IPS-NIHi7 (cell line): ENCODE measurements at regions not wholly inside any gene's neighbourhood (a gene's known extent, or its start where the extent isn't known, plus 50 kb on each side); places are given as distances from the start of the nearest gene placed in this dataset.
"Not testable (repeated sequence)": the region's sequence is repeated elsewhere in the genome, so short reads cannot be mapped to it uniquely, and the experiment has no call there.

ENCODE experiments used
- DNase-seq: peaks from one replicate; pipeline ENCODE4 v3.0.0; 2012; ENCODE audit warnings: mixed read lengths; ENCODE audit errors: extremely low spot score

GRCh38 chr10:18735711-18736110 is 76.5 kb downstream of the ARL5B start:
- no peak for DNase-seq

GRCh38 chr10:18737236-18737635 is 78.0 kb downstream of the ARL5B start:
- no peak for DNase-seq

- no peak for DNase-seq
Observed at GRCh38 chr10:18737841-18738240, 78.6 kb downstream of the ARL5B start.

GRCh38 chr10:18738835-18739234 is 79.6 kb downstream of the ARL5B start:
- no peak for DNase-seq

- DNase-seq: no peak
Observed at GRCh38 chr10:18743926-18744325, 84.7 kb downstream of the ARL5B start.

GRCh38 chr10:18753312-18753895 is 94.2 kb downstream of the ARL5B start:
- DNase-seq: no peak

DNA sequence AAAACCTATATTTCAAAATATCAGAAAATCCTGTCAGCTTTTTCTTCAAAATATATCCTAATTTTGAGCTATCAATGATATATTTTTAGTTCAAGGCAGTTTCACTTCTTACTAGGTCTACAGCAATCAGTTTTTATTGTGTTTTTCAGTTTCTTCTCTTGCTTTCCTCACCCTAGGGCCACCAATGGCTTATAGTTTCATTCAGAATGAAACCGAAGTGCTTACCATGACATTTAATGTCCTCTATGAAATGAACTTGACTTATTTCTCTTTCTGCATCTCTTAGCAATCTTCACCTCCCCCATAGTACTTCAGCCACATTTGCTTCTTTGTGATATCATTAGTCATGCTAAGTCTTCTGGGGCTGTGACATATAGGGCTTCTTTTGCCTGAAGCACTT is 100.3 kb downstream of the ARL5B start:
- DNase-seq: no peak

GRCh38 chr10:18760836-18761235 is 101.6 kb downstream of the ARL5B start:
- no peak for DNase-seq

DNA sequence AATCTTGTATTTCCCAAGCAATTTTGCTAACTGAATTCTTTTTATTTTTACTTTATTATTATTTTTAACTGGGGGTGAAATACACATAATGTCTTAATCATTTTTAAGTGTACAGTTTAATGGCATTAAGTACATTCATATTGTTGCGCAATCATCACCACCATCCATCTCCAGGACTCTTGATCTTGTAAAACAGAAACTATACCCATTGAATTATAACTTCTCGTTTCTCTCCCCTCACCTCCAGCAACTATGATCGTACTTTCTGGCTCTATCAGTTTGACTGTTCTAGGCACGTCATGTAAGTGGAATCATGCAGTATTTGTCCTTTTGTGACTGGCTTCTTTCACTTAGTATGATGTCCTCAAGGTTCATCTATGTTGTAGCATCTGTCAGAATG is 108.8 kb downstream of the ARL5B start:
- no peak for DNase-seq

- DNase-seq: no peak
Observed at GRCh38 chr10:18773180-18773579, 113.9 kb downstream of the ARL5B start.

- no peak for DNase-seq
Observed at GRCh38 chr10:18777258-18777657, 118.0 kb downstream of the ARL5B start.

DNA sequence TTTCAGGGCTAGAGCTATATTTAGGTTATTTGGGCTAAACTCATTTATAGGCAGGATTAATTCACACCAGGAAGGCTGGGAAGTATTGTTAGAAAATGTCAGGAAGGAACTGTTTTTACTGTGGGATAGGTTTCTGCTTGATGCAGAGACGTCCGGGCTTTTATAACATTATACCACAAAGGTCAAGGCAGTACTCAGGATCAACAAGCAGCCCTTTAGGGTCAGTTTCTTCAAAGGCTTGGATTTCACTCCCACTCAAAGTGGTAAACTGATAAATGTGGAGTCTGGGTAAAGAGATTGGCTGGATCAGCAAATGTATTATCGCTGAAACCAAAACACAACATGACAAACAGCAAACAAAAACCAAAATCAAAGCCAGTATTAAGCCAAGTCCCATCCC is 127.2 kb downstream of the ARL5B start:
- no peak for DNase-seq

DNA sequence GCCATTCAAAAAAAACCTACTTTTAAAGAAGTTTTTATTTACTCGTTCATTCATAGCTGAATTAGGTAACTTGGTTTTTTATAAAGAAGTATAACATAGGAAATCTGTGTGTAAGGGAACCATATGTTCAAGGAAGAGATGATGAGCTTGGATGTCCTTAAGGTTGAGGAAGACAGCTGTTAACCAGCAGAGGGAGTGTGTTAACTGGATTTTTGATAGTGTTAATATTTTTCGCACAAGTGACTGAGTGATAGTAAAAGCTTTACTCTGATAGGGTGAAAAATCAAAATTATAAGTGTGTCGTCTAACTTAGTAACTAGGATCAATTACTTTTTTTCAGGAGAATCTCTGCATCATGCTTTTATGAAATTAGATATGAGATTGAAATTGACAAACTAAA is 134.7 kb downstream of the ARL5B start:
- DNase-seq: peak; percentile 15

DNA sequence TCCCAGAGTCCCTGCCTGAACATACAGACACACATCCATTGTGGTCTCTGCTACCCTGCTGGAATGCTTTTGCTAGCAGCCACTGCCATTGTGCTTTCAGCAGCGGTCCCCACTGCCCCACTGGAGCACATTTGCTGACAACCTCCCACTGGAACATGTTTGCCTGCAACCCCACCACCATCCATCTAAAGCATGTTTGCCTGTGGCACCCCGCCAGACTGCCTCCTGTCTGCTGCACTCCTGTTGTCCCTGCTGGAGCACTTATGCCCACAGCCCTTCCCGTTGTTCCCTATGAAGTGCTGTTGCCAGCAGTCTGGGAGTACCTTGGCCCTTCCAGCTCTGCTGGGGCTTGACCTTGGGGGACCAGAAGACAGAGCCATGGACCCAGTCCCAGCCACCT is 136.3 kb downstream of the ARL5B start:
- no peak for DNase-seq

DNA sequence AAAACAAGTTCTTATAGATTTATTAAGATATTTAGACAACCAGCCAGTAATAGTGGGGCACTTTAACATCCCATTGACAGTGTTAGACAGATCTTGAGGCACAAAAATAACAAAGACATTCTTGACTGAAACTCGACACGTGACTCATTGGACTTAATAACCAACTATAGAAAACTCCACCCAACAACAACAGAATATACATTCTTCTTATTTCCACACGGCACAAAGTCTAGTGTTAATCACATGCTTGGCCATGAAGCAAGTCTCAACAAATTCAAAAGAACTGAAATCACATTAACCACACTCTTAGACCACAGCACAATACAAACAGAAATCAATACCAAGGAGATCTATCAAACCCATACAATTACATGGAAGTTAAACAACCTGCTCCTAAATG is 138.1 kb downstream of the ARL5B start:
- no peak for DNase-seq

- peak; percentile 43 for DNase-seq
Observed at GRCh38 chr10:18822156-18822555, 162.9 kb downstream of the ARL5B start.

DNA sequence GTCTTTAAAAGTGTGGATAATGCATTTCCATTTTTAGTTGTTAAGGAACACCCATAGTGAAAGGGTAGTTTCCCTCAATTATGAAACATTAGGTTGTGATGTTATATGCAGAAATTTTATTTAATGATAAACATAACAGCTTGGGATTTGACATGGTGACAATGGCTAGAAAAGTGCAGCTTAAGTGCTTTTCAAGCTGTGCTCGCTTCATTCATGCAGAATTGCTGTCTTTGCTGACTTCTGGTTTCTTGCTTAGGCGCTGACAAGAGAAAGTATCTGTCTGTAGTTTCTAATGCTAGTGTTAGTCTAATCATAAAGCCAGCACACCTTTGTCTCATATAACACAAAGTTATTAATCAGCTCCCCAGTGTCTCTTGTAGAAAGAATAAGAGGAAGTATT is 170.0 kb downstream of the ARL5B start:
- DNase-seq: no peak

GRCh38 chr10:18830277-18830676 is 171.0 kb downstream of the ARL5B start:
- DNase-seq: no peak

GRCh38 chr10:18856623-18857022 is 192.0 kb upstream of the MALRD1 start:
- DNase-seq: not testable (repeated sequence)

DNA sequence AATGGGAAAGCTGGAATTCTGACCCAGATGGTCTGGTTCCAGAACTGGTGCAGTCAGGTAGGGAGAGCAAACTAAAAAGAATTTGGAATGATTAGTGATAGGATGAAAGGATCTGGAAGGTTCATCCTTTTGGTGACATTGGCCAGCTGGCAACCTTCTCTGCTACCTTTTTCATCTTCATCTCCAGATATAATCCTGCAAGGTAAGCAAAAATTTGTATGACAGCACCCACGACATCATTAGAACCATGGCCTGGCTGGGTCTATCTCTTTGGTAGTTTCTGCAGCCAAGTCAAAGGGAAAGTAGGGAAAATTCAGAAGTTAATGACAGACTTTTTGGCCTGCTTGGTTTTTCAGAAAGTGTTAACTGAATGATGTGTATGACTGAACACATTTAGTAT is 188.9 kb upstream of the MALRD1 start:
- no peak for DNase-seq

GRCh38 chr10:18860186-18860585 is 188.4 kb upstream of the MALRD1 start:
- no peak for DNase-seq

- no peak for DNase-seq
Observed at GRCh38 chr10:18860631-18861240, 187.9 kb upstream of the MALRD1 start.

GRCh38 chr10:18861382-18861781 is 187.2 kb upstream of the MALRD1 start:
- DNase-seq: no peak

DNA sequence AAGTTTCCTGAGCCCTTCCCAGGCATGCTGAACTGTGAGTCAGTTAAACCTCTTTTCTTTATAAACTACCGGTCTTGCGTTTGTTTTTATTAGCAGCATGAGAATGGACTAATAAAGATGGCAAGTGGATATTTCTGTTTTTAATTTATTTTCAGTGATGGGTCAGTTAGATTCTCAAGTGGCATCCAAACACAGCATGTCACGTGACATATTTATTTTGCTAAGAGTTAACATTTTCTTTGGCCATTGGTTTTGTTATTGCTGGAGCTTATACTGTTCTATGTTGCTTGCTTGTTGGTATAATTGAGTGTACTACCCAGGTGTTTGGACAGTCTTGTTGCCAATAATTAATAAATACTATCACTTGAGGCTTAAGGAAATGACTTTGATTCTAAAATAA is 181.7 kb upstream of the MALRD1 start:
- DNase-seq: no peak
